Mammary epithelial cell (primary cell): ENCODE measurements at regions not wholly inside any gene's neighbourhood (a gene's known extent, or its start where the extent isn't known, plus 50 kb on each side); places are given as distances from the start of the nearest gene placed in this dataset.
"Not testable (repeated sequence)": the region's sequence is repeated elsewhere in the genome, so short reads cannot be mapped to it uniquely, and the experiment has no call there.

Experiments
- CTCF ChIP-seq, 2 donors: IDR thresholded peaks in 1 of 2; conservative IDR thresholded peaks in 1 of 2; 2 replicates each; pipeline ENCODE4 v1.5.1; 2011 to 2012; ENCODE audit warnings: inconsistent platforms in 2 of 2, low read length in 2 of 2, mild to moderate bottlenecking in 2 of 2, control low read depth in 1 of 2, low read depth in 1 of 2; ENCODE audit not compliant: insufficient read depth in 1 of 2; ENCODE audit errors: extremely low read depth in 1 of 2
- EZH2 ChIP-seq: IDR thresholded peaks from 2 replicates; pipeline ENCODE4 v1.6.1; 2012; ENCODE audit warnings: low read length, inconsistent platforms, borderline replicate concordance

- not testable (repeated sequence) for TF ChIP-seq EZH2; CTCF (conservative IDR thresholded peaks at IDR 0.05 in 1 of 2, IDR thresholded peaks at IDR 0.05 in 1 of 2; ENCODE audit: extremely low read depth in 1 of 2, insufficient read depth in 1 of 2, low read depth in 1 of 2, low read length in 2 of 2)
Measured at GRCh38 chr15:22572792-22573191, 114.1 kb downstream of the GOLGA6L22 start.
